Colonic mucosa (tissue), 4 donors: ENCODE measurements at regions not wholly inside any gene's neighbourhood (a gene's known extent, or its start where the extent isn't known, plus 50 kb on each side); places are given as distances from the start of the nearest gene placed in this dataset.

Source experiments
- DNase-seq: peaks from one replicate; pipeline ENCODE4 v3.0.0-alpha.2; 2020
- H3K27ac ChIP-seq: fragments of 200-600 bp; one replicate; pipeline ENCODE4 v1.8.0; 2021
- H3K27me3 ChIP-seq: fragments of 200-600 bp; one replicate; pipeline ENCODE4 v1.8.0; 2021
- H3K36me3 ChIP-seq: fragments of 200-600 bp; one replicate; pipeline ENCODE4 v1.8.0; 2021
- H3K4me1 ChIP-seq: fragments of 200-600 bp; one replicate; pipeline ENCODE4 v1.8.0; 2021; ENCODE audit warnings: mild to moderate bottlenecking
- H3K4me3 ChIP-seq: fragments of 200-600 bp; one replicate; pipeline ENCODE4 v1.8.0; 2021
- H3K9ac ChIP-seq, 2 donors: one replicate each; pipeline ENCODE4 v1.7.0; 2013; ENCODE audit warnings: control low read depth in 2 of 2, low read depth in 2 of 2, low read length in 2 of 2
- H3K9me3 ChIP-seq: fragments of 200-600 bp; one replicate; pipeline ENCODE4 v1.8.0; 2021
- intact Hi-C: fragments of 100-400 bp; cut with DNase I; formaldehyde crosslinking; loops from one replicate; pipeline ENCODE4 v1.14.1; 2022
- TF ChIP-seq, protein P1 (sequence below): fragments of 200-600 bp; IDR thresholded peaks from one replicate; pipeline ENCODE4 v1.8.0; 2022; ENCODE audit warnings: antibody characterized with exemption, mild to moderate bottlenecking
- donor health status: healthy.
- donor health status: DM: no; HTN: no; CAD: no.
- donor health status: DM: no; HTN: no; CAD: no.

- Histone ChIP-seq H3K9ac (no peak overlapping the region), H3K9me3 (no peaks in the 10 kb centered on the region), H3K27me3 (no peaks in the 10 kb centered on the region), H3K4me1 (no peaks in the 10 kb centered on the region), H3K4me3 (no peak overlapping the region), H3K36me3 (no peaks in the 10 kb centered on the region), H3K27ac (no peak overlapping the region)
- DNase-seq, result no peak
- TF ChIP-seq, protein P1, sequence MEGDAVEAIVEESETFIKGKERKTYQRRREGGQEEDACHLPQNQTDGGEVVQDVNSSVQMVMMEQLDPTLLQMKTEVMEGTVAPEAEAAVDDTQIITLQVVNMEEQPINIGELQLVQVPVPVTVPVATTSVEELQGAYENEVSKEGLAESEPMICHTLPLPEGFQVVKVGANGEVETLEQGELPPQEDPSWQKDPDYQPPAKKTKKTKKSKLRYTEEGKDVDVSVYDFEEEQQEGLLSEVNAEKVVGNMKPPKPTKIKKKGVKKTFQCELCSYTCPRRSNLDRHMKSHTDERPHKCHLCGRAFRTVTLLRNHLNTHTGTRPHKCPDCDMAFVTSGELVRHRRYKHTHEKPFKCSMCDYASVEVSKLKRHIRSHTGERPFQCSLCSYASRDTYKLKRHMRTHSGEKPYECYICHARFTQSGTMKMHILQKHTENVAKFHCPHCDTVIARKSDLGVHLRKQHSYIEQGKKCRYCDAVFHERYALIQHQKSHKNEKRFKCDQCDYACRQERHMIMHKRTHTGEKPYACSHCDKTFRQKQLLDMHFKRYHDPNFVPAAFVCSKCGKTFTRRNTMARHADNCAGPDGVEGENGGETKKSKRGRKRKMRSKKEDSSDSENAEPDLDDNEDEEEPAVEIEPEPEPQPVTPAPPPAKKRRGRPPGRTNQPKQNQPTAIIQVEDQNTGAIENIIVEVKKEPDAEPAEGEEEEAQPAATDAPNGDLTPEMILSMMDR, result no peak
- intact Hi-C loops, result no loop called here
Measured at GRCh38 chr1:188599313-188599712, 1770.6 kb downstream of the PLA2G4A start.

- intact Hi-C loops, result no loop called here
- no peak overlapping the region for H3K9ac ChIP-seq
Measured at GRCh38 chr1:188611432-188611831, 1782.7 kb downstream of the PLA2G4A start.

GRCh38 chr1:188615321-188615720 lies 1786.6 kb downstream of the PLA2G4A start:
- H3K4me1 ChIP-seq, result no peaks in the 10 kb centered on the region
- no peak for DNase-seq
- H3K27me3 ChIP-seq, result no peaks in the 10 kb centered on the region
- H3K9ac ChIP-seq, result no peak overlapping the region
- TF ChIP-seq, protein P1, result no peak
- H3K27ac ChIP-seq, result no peak overlapping the region
- H3K9me3 ChIP-seq, result no peaks in the 10 kb centered on the region
- intact Hi-C loops, result no loop called here
- H3K4me3 ChIP-seq, result no peak overlapping the region
- H3K36me3 ChIP-seq, result no peaks in the 10 kb centered on the region

More at GRCh38 chr1:188611432-188611831, 1782.7 kb downstream of the PLA2G4A start:
- Histone ChIP-seq H3K4me1 (no peaks in the 10 kb centered on the region), H3K4me3 (no peak overlapping the region), H3K27me3 (no peaks in the 10 kb centered on the region), H3K27ac (no peak overlapping the region), H3K36me3 (no peaks in the 10 kb centered on the region), H3K9me3 (no peaks in the 10 kb centered on the region)
- TF ChIP-seq, protein P1, result no peak
- DNase-seq, result no peak

DNA sequence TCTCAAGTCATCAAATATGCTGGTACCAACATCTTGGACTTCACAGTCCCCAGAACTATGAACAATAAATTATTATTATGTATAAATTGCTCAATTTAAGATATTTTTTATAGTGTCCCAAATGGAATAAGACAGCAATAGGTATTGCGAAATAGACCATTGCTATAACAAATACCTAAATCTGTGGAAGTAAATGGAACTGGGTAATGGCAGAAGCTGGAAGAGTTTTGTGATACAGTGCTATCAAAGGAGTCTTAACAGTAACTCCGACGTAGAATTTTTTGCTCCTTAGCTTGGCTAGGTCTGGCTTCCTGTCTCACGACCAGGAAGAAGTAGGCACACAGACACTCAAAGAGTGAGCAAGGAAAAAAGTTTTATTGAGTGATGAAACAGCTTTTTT lies 1791.5 kb downstream of the PLA2G4A start:
- TF ChIP-seq, protein P1, result no peak
- intact Hi-C loops, result no loop called here
- Histone ChIP-seq H3K27ac (no peak overlapping the region), H3K36me3 (no peaks in the 10 kb centered on the region), H3K4me1 (no peaks in the 10 kb centered on the region), H3K4me3 (no peak overlapping the region), H3K9me3 (no peaks in the 10 kb centered on the region), H3K9ac (no peak overlapping the region), H3K27me3 (no peaks in the 10 kb centered on the region)
- no peak for DNase-seq

GRCh38 chr1:188641566-188642211 lies 1812.9 kb downstream of the PLA2G4A start:
- TF ChIP-seq, protein P1, result no peak
- intact Hi-C loops, result no loop called here

More at GRCh38 chr1:188641566-188642211, 1812.9 kb downstream of the PLA2G4A start:
- Histone ChIP-seq H3K27me3 (no peaks in the 10 kb centered on the region), H3K9me3 (no peaks in the 10 kb centered on the region), H3K9ac (no peak overlapping the region), H3K4me3 (no peak overlapping the region), H3K36me3 (no peaks in the 10 kb centered on the region), H3K27ac (no peak overlapping the region), H3K4me1 (no peaks in the 10 kb centered on the region)
- DNase-seq, result no peak
